GM12878 (cell line): ENCODE measurements at regions not wholly inside any gene's neighbourhood (a gene's known extent, or its start where the extent isn't known, plus 50 kb on each side); places are given as distances from the start of the nearest gene placed in this dataset.

Source experiments
- ATAC-seq: fragments of 200-7000 bp; cut with Tn5 transposase; 3 replicates; pipeline ENCODE4 v1.9.1; 2020; ENCODE audit warnings: mild to moderate bottlenecking, moderate library complexity
- BruUV-seq: library from RNA; stranded (reverse); fragments of 400-500 nt; replicated peaks from 2 replicates; lab custom pipeline; 2021; lab: Mats Ljungman, UMichigan
- CTCF ChIA-PET: fragments of 300-600 bp; sonication (Branson Sonifier 250); formaldehyde crosslinking; extraction: SDS; loops from one replicate; lab custom pipeline; 2021; ENCODE audit warnings: inconsistent platforms; lab: Yijun Ruan, JAX
- POLR2A ChIA-PET: fragments of 350-600 bp; formaldehyde crosslinking; extraction: SDS; loops from one replicate; lab custom pipeline; 2021; ENCODE audit warnings: inconsistent platforms; lab: Charles Lee
- RAD21 ChIA-PET: fragments of 300-600 bp; sonication (Branson Sonifier 250); formaldehyde crosslinking; loops from one replicate; lab custom pipeline; 2023; ENCODE audit warnings: antibody characterized with exemption; ENCODE audit not compliant: unreplicated experiment; lab: Charles Lee
- SMC1A ChIA-PET: fragments of 300-600 bp; sonication (Branson Sonifier 250); formaldehyde crosslinking; loops from one replicate; lab custom pipeline; 2023; ENCODE audit not compliant: unreplicated experiment, uncharacterized antibody; lab: Charles Lee
- DNase-seq: peaks from one replicate; pipeline ENCODE4 v3.0.0-alpha.2; 2011; ENCODE audit warnings: low read depth, low spot score
- FAIRE-seq: peaks from 3 replicates; lab custom pipeline; 2011; peaks lifted over from hg19 to GRCh38; lab: Jason Lieb, UNC
- H2AFZ ChIP-seq: 2 replicates; pipeline ENCODE4 v1.6.0; 2011; ENCODE audit warnings: low read depth, low read length, control low read depth; ENCODE audit not compliant: control insufficient read depth
- H3K27ac ChIP-seq: 2 replicates; pipeline ENCODE4 v1.5.1; 2011; ENCODE audit warnings: control low read depth; ENCODE audit not compliant: control insufficient read depth, insufficient read depth
- H3K27me3 ChIP-seq, 2 experiments: replicated peaks in 1 of 2; 2 replicates each; pipeline versions ENCODE4 v1.6.0 to v1.6.1; 2011; ENCODE audit warnings: low read length in 1 of 2; ENCODE audit not compliant: control insufficient read depth in 2 of 2, insufficient read depth in 2 of 2
- H3K36me3 ChIP-seq, 2 experiments: 2 replicates each; pipeline ENCODE4 v1.5.1; 2011; ENCODE audit warnings: low read length in 1 of 2; ENCODE audit not compliant: control insufficient read depth in 2 of 2, insufficient read depth in 2 of 2
- H3K4me1 ChIP-seq: 2 replicates; pipeline ENCODE4 v1.6.1; 2011; ENCODE audit warnings: mild to moderate bottlenecking, low read length, moderate library complexity, mixed read lengths; ENCODE audit not compliant: control insufficient read depth, insufficient read depth
- H3K4me2 ChIP-seq: 2 replicates; pipeline ENCODE4 v1.6.0; 2011; ENCODE audit warnings: control low read depth; ENCODE audit not compliant: control insufficient read depth, insufficient read depth
- H3K4me3 ChIP-seq: fragments of 200-600 bp; sonication (generic); 2 replicates; pipeline ENCODE4 v1.5.1; 2016
- H3K79me2 ChIP-seq: 2 replicates; pipeline ENCODE4 v1.6.0; 2011; ENCODE audit warnings: low read length; ENCODE audit not compliant: control insufficient read depth, insufficient read depth
- H3K9ac ChIP-seq: 2 replicates; pipeline ENCODE4 v1.8.0; 2011; ENCODE audit warnings: low read length, control low read depth, mixed read lengths; ENCODE audit not compliant: control insufficient read depth, insufficient read depth
- H3K9me3 ChIP-seq: replicated peaks from 3 replicates; pipeline ENCODE4 v1.5.1; 2011; ENCODE audit warnings: mild to moderate bottlenecking, low read length; ENCODE audit not compliant: control insufficient read depth, insufficient read depth
- H4K20me1 ChIP-seq: 2 replicates; pipeline ENCODE4 v1.6.0; 2011; ENCODE audit not compliant: control insufficient read depth, insufficient read depth
- BCL3 ChIP-seq: IDR thresholded peaks from 2 replicates; pipeline ENCODE4 v1.6.1; 2011; ENCODE audit warnings: borderline replicate concordance, low read depth, mild to moderate bottlenecking, moderate library complexity, low read length; ENCODE audit not compliant: insufficient read depth, poor library complexity, severe bottlenecking
- CEBPB ChIP-seq, 2 experiments: fragments of 150-350 bp in 1 of 2; IDR thresholded peaks; 2 replicates each; pipeline ENCODE4 v1.6.1; 2012 to 2014; ENCODE audit warnings: low read depth in 2 of 2, low read length in 2 of 2, borderline replicate concordance in 1 of 2, inconsistent platforms in 1 of 2
- CHD1 ChIP-seq: IDR thresholded peaks from 2 replicates; pipeline ENCODE4 v1.6.1; 2012; ENCODE audit warnings: low read depth, low read length, improper control_type of control experiment
- E2F4 ChIP-seq: IDR thresholded peaks from 2 replicates; pipeline ENCODE4 v1.6.1; 2012; ENCODE audit warnings: low read depth, low read length, improper control_type of control experiment
- EP300 ChIP-seq, 2 experiments: fragments of 150-350 bp in 1 of 2; IDR thresholded peaks; 2 replicates each; pipeline ENCODE4 v1.6.1; 2011 to 2012; ENCODE audit warnings: low read depth in 2 of 2, low read length in 2 of 2, borderline replicate concordance in 1 of 2, improper control_type of control experiment in 1 of 2, inconsistent platforms in 1 of 2; ENCODE audit not compliant: control insufficient read depth in 1 of 2
- JUND ChIP-seq: IDR thresholded peaks from 2 replicates; pipeline ENCODE4 v1.6.1; 2012; ENCODE audit warnings: low read depth, mild to moderate bottlenecking, low read length, improper control_type of control experiment, moderate library complexity
- KDM1A ChIP-seq: fragments of 200-600 bp; sonication (generic); IDR thresholded peaks from 2 replicates; pipeline ENCODE4 v1.6.1; 2016; ENCODE audit warnings: borderline replicate concordance
- KLF5 ChIP-seq: fragments of 450-650 bp; IDR thresholded peaks from 2 replicates; pipeline ENCODE4 v1.6.1; 2014; ENCODE audit warnings: mild to moderate bottlenecking; ENCODE audit not compliant: partially characterized antibody
- NFYB ChIP-seq: IDR thresholded peaks from 2 replicates; pipeline ENCODE4 v1.6.1; 2011; ENCODE audit warnings: low read depth, mild to moderate bottlenecking, low read length, improper control_type of control experiment, moderate library complexity; ENCODE audit not compliant: insufficient read depth
- NR2F1 ChIP-seq: fragments of 450-650 bp; conservative IDR thresholded peaks from 2 replicates; pipeline ENCODE4 v1.6.1; 2017; ENCODE audit warnings: mild to moderate bottlenecking
- PAX5 ChIP-seq: IDR thresholded peaks from 2 replicates; pipeline ENCODE4 v1.6.1; 2011; ENCODE audit warnings: low read depth, low read length, borderline replicate concordance
- SPI1 ChIP-seq: IDR thresholded peaks from 2 replicates; pipeline ENCODE4 v1.6.1; 2011; ENCODE audit warnings: low read depth, mild to moderate bottlenecking, low read length, moderate library complexity, borderline replicate concordance; ENCODE audit not compliant: insufficient read depth
- SREBF2 ChIP-seq: IDR thresholded peaks from 2 replicates; pipeline ENCODE4 v1.6.1; 2012; ENCODE audit warnings: mild to moderate bottlenecking, low read length
- ZNF217 ChIP-seq: fragments of 450-650 bp; IDR thresholded peaks from 2 replicates; pipeline ENCODE4 v1.6.1; 2017; ENCODE audit warnings: antibody characterized with exemption, mild to moderate bottlenecking
- WGBS: methylation state at CpG from one replicate; pipeline ENCODE4 v1.1.6; 2016; ENCODE audit warnings: low lambda C conversion rate; ENCODE audit not compliant: insufficient replicate concordance, insufficient coverage; ENCODE audit errors: missing lambda C conversion rate; 5-methylcytosine and 5-hydroxymethylcytosine counted together
- in situ Hi-C: fragments of 300-500 bp; cut with MboI; formaldehyde crosslinking; loops from 9 replicates; pipeline ENCODE4 v1.14.3; 2018; ENCODE audit warnings: mixed read lengths
- intact Hi-C: fragments of 100-400 bp; cut with micrococcal nuclease; formaldehyde crosslinking; loops from one replicate; pipeline ENCODE4 v1.14.2; 2022; ENCODE audit not compliant: unreplicated experiment

- in situ Hi-C loops: no loop called here
- ChIA-PET SMC1A (interaction anchor here (1.1 to 1.7 kb wide), 4 partner anchors 12 to 36 kb away, joined by 3 to 5 read pairs (median 3); no protein-coding TSS in a partner anchor), CTCF (interaction anchor here (0.7 to 1.8 kb wide), 2 partner anchors 29 to 40 kb away, joined by 3 to 4 read pairs; no protein-coding TSS in a partner anchor), RAD21 (no interaction called here)
- ATAC-seq (no peak), DNase-seq (no peak), FAIRE-seq (no peak)
- Histone ChIP-seq H3K79me2 (no peaks in the 10 kb centered on the region), H3K4me1 (peaks cover 4% of the 10 kb centered on the region), H3K4me3 (no peak overlapping the region), H3K27me3 (no peaks in the 10 kb centered on the region; a peak in 1 of 4 replicates), H4K20me1 (no peaks in the 10 kb centered on the region), H3K36me3 (no peaks in the 10 kb centered on the region), H2AFZ (no peak overlapping the region), H3K4me2 (no peak overlapping the region), H3K9ac (no peak overlapping the region), H3K27ac (no peak overlapping the region), H3K9me3 (no peaks in the 10 kb centered on the region)
- BruUV-seq: no TSS peak
- WGBS: 84% methylated on average over 3 of the region's 3 CpGs
- intact Hi-C loops: no loop called here
- no peak for TF ChIP-seq NFYB
- no peak for TF ChIP-seq KLF5
- no peak for TF ChIP-seq SREBF2
- TF ChIP-seq, all 136 proteins: peak for 0
- POLR2A ChIA-PET: no interaction called here
These were observed 64.9 kb upstream of the WIPF1 start for GRCh38 chr2:174662459-174662858.

DNA sequence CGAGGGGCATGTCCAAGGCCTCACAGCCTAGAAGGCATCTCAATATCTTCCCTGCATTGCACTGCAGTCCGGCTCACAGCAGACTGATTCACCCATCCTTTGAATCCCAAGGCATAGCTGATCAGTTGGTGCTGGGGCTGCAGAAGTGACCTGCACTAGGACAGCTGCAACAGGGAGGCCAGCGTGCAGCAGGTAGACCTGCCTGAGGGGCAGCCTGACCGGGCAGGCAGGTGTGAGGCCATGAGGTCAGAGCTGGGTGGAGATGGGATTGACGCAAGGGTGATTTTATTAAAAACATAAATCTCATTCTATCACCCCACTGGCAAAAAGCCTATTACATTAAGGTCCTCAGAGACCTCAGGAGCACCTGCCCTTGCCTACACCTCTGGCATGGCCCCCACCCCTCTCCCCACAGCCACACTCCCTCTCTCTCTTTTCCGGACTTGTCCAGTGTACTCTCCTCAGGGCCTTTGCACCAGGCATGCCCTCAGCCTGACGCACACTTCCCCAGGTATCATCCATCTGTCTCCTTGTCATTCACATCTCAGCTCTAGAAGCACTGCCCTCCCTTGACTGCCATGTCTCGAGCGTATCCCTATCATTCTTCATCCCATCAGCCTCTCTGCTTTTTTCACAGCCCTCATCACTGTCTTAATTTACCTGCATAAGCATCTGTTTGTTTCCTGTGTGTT lies 63.5 kb upstream of the WIPF1 start:
- H2AFZ ChIP-seq: no peak overlapping the region
- no peak overlapping the region for H3K4me2 ChIP-seq
- H3K9me3 ChIP-seq: no peaks in the 10 kb centered on the region; the same call in 2 of the 3 replicates
- no peak overlapping the region for H3K9ac ChIP-seq
- DNase-seq (no peak), FAIRE-seq (no peak), ATAC-seq (no peak)
- in situ Hi-C loops: no loop called here
- H3K27ac ChIP-seq: no peak overlapping the region
- intact Hi-C loops: no loop called here
- H3K27me3 ChIP-seq: no peaks in the 10 kb centered on the region; a peak in 1 of 4 replicates
- ChIA-PET CTCF (interaction anchor here (0.6 to 1.0 kb wide), 2 partner anchors 25 to 1250 kb away, joined by 3 read pairs; no protein-coding TSS in a partner anchor), RAD21 (no interaction called here), SMC1A (no interaction called here), POLR2A (interaction anchor here (0.6 kb wide), 1 partner anchor 26 kb away, joined by 5 read pairs; no protein-coding TSS in a partner anchor)
- no peaks in the 10 kb centered on the region for H3K79me2 ChIP-seq
- no peak overlapping the region for H3K4me3 ChIP-seq
- BruUV-seq: no TSS peak
- H4K20me1 ChIP-seq: no peaks in the 10 kb centered on the region
- no peaks in the 10 kb centered on the region for H3K36me3 ChIP-seq
- 83% methylated on average over 9 of the region's 9 CpGs for WGBS
- peaks cover 4% of the 10 kb centered on the region for H3K4me1 ChIP-seq
- no peak for TF ChIP-seq CHD1
- no peak for TF ChIP-seq NFYB
- no peak for TF ChIP-seq NR2F1
- TF ChIP-seq JUND: no peak
- no peak for TF ChIP-seq E2F4
- no peak for TF ChIP-seq BCL3
- no peak for TF ChIP-seq ZNF217
- TF ChIP-seq SPI1: no peak
- no peak for TF ChIP-seq KDM1A
- TF ChIP-seq EP300 (IDR thresholded peaks at IDR 0.05; ENCODE audit: borderline replicate concordance in 1 of 2, control insufficient read depth in 1 of 2, low read depth in 2 of 2, low read length in 2 of 2): no peak
- TF ChIP-seq PAX5: no peak
- no peak for TF ChIP-seq CEBPB (IDR thresholded peaks at IDR 0.05; ENCODE audit: borderline replicate concordance in 1 of 2, low read depth in 2 of 2, low read length in 2 of 2)
